Gastroesophageal sphincter (tissue), 4 donors: ENCODE measurements at regions not wholly inside any gene's neighbourhood (a gene's known extent, or its start where the extent isn't known, plus 50 kb on each side); places are given as distances from the start of the nearest gene placed in this dataset.

Experiments
- ATAC-seq: fragments of 150-250 bp; one replicate; pipeline ENCODE4 v1.9.1; 2016; ENCODE audit warnings: mild to moderate bottlenecking, moderate library complexity
- H3K27ac ChIP-seq, 4 donors: fragments of 200-600 bp; sonication (generic) in 3 of 4; 1 replicate in 3 of 4; 2 replicates in 1 of 4; pipeline ENCODE4 v1.5.1; 2016 to 2019
- H3K27me3 ChIP-seq: fragments of 200-600 bp; sonication (generic); one replicate; pipeline ENCODE4 v1.5.1; 2019
- H3K36me3 ChIP-seq, 2 donors: fragments of 200-600 bp; sonication (generic); one replicate each; pipeline ENCODE4 v1.5.1; 2019; ENCODE audit warnings: control low read depth in 1 of 2
- H3K4me1 ChIP-seq, 3 donors: fragments of 200-600 bp; sonication (generic); 1 replicate in 2 of 3; 2 replicates in 1 of 3; pipeline ENCODE4 v1.5.1; 2016 to 2019; ENCODE audit warnings: control low read depth in 2 of 3
- H3K4me3 ChIP-seq, 2 donors: fragments of 200-600 bp; sonication (generic); one replicate each; pipeline ENCODE4 v1.5.1; 2019; ENCODE audit warnings: mild to moderate bottlenecking in 1 of 2, moderate library complexity in 1 of 2
- H3K9me3 ChIP-seq, 3 donors: fragments of 200-600 bp; sonication (generic); one replicate each; pipeline ENCODE4 v1.5.1; 2017 to 2019; ENCODE audit warnings: control low read depth in 2 of 3
- EP300 ChIP-seq: sonication (generic); formaldehyde crosslinking; IDR thresholded peaks from one replicate; pipeline ENCODE4 v1.6.1; 2017; ENCODE audit warnings: antibody characterized with exemption, mild to moderate bottlenecking
- POLR2A ChIP-seq, 2 donors: fragments of 450-650 bp; IDR thresholded peaks; one replicate each; pipeline ENCODE4 v1.6.1; 2017; ENCODE audit warnings: antibody characterized with exemption in 2 of 2, mild to moderate bottlenecking in 2 of 2, moderate library complexity in 1 of 2
- POLR2AphosphoS5 ChIP-seq: sonication (generic); formaldehyde crosslinking; IDR thresholded peaks from one replicate; pipeline ENCODE4 v1.6.1; 2017; ENCODE audit warnings: antibody characterized with exemption
- WGBS, 2 donors: methylation state at CpG; one replicate each; pipeline ENCODE4 v1.1.5; 2018; ENCODE audit warnings: low coverage in 1 of 2; 5-methylcytosine and 5-hydroxymethylcytosine counted together
- TF ChIP-seq, protein P1 (sequence below), 4 experiments: fragments of 200-600 bp in 2 of 4; fragments of 450-650 bp in 2 of 4; sonication (generic) in 1 of 4; IDR thresholded peaks; one replicate each; pipeline ENCODE4 v1.5.1; 2017 to 2019; ENCODE audit warnings: antibody characterized with exemption in 4 of 4, mild to moderate bottlenecking in 2 of 4, moderate library complexity in 2 of 4

- 75 to 90% methylated on average over 1 of the region's 1 CpG for whole genome bisulfite sequencing, 2 donors
- H3K27me3 ChIP-seq = no peaks in the 10 kb centered on the region
- no peak for ATAC-seq
- H3K27ac ChIP-seq = no peak overlapping the region
- no peaks in the 10 kb centered on the region for H3K36me3 ChIP-seq
- peaks cover 0 to 9% (median 0%) of the 10 kb centered on the region in 3 donors for H3K9me3 ChIP-seq
- no peak overlapping the region for H3K4me3 ChIP-seq
- TF ChIP-seq EP300 (no peak), POLR2AphosphoS5 (no peak), POLR2A (IDR thresholded peaks at IDR 0.05) (no peak)
- TF ChIP-seq, protein P1, sequence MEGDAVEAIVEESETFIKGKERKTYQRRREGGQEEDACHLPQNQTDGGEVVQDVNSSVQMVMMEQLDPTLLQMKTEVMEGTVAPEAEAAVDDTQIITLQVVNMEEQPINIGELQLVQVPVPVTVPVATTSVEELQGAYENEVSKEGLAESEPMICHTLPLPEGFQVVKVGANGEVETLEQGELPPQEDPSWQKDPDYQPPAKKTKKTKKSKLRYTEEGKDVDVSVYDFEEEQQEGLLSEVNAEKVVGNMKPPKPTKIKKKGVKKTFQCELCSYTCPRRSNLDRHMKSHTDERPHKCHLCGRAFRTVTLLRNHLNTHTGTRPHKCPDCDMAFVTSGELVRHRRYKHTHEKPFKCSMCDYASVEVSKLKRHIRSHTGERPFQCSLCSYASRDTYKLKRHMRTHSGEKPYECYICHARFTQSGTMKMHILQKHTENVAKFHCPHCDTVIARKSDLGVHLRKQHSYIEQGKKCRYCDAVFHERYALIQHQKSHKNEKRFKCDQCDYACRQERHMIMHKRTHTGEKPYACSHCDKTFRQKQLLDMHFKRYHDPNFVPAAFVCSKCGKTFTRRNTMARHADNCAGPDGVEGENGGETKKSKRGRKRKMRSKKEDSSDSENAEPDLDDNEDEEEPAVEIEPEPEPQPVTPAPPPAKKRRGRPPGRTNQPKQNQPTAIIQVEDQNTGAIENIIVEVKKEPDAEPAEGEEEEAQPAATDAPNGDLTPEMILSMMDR (IDR thresholded peaks at IDR 0.05) = no peak
- no peaks in the 10 kb centered on the region for H3K4me1 ChIP-seq
These were observed 860.9 kb upstream of the SLITRK6 start for GRCh38 chr13:86660090-86660489.

GRCh38 chr13:86665842-86666241 lies 866.6 kb upstream of the SLITRK6 start:
- H3K9me3 ChIP-seq = peaks cover 0 to 9% (median 0%) of the 10 kb centered on the region in 3 donors
- no peaks in the 10 kb centered on the region for H3K36me3 ChIP-seq
- no peak overlapping the region for H3K4me3 ChIP-seq
- no peaks in the 10 kb centered on the region for H3K4me1 ChIP-seq
- no peaks in the 10 kb centered on the region for H3K27me3 ChIP-seq
- no peak overlapping the region for H3K27ac ChIP-seq
- 90 to 92% methylated on average over 3 of the region's 3 CpGs for WGBS, 2 donors
- TF ChIP-seq, protein P1 (IDR thresholded peaks at IDR 0.05) = no peak
- TF ChIP-seq POLR2AphosphoS5 (no peak), POLR2A (IDR thresholded peaks at IDR 0.05) (no peak), EP300 (no peak)
- no peak for ATAC-seq

- Histone ChIP-seq H3K4me1 (no peaks in the 10 kb centered on the region), H3K27me3 (no peaks in the 10 kb centered on the region), H3K27ac (no peak overlapping the region), H3K36me3 (no peaks in the 10 kb centered on the region), H3K9me3 (no peaks in the 10 kb centered on the region), H3K4me3 (no peak overlapping the region)
- TF ChIP-seq POLR2A (IDR thresholded peaks at IDR 0.05) = no peak
- ATAC-seq = no peak
These were observed 874.8 kb upstream of the SLITRK6 start for GRCh38 chr13:86673931-86674431.

- Histone ChIP-seq H3K36me3 (no peaks in the 10 kb centered on the region), H3K27ac (no peak overlapping the region), H3K4me1 (no peaks in the 10 kb centered on the region), H3K27me3 (no peaks in the 10 kb centered on the region), H3K9me3 (no peaks in the 10 kb centered on the region), H3K4me3 (no peak overlapping the region)
- ATAC-seq = no peak
- 50 to 68% methylated on average over 3 to 5 of the region's 5 CpGs for WGBS, 2 donors
- TF ChIP-seq, protein P1 (IDR thresholded peaks at IDR 0.05) = no peak
- TF ChIP-seq EP300 = no peak
These were observed 882.0 kb upstream of the SLITRK6 start for GRCh38 chr13:86681223-86681622.

GRCh38 chr13:86684402-86684801 lies 885.2 kb upstream of the SLITRK6 start:
- no peaks in the 10 kb centered on the region for H3K9me3 ChIP-seq
- H3K4me3 ChIP-seq = no peak overlapping the region
- no peak overlapping the region for H3K27ac ChIP-seq
- no peaks in the 10 kb centered on the region for H3K27me3 ChIP-seq
- H3K36me3 ChIP-seq = no peaks in the 10 kb centered on the region
- no peaks in the 10 kb centered on the region for H3K4me1 ChIP-seq
- TF ChIP-seq POLR2A (IDR thresholded peaks at IDR 0.05) (no peak), EP300 (no peak), POLR2AphosphoS5 (no peak)
- TF ChIP-seq, protein P1 (IDR thresholded peaks at IDR 0.05) = no peak
- no peak for ATAC-seq

- H3K27ac ChIP-seq = no peak overlapping the region
- TF ChIP-seq POLR2A (IDR thresholded peaks at IDR 0.05) (no peak), POLR2AphosphoS5 (no peak), EP300 (no peak)
- TF ChIP-seq, protein P1 (IDR thresholded peaks at IDR 0.05) = no peak
- no peaks in the 10 kb centered on the region for H3K27me3 ChIP-seq
- WGBS, 2 donors = 48 to 61% methylated on average over 2 of the region's 2 CpGs
- H3K4me3 ChIP-seq = no peak overlapping the region
- H3K36me3 ChIP-seq = no peaks in the 10 kb centered on the region
- ATAC-seq = no peak
- no peaks in the 10 kb centered on the region for H3K4me1 ChIP-seq
- H3K9me3 ChIP-seq = no peaks in the 10 kb centered on the region
These were observed 890.7 kb upstream of the SLITRK6 start for GRCh38 chr13:86689911-86690310.
